RWPE2 (cell line): ENCODE measurements at regions not wholly inside any gene's neighbourhood (a gene's known extent, or its start where the extent isn't known, plus 50 kb on each side); places are given as distances from the start of the nearest gene placed in this dataset.

Experiments used
- ATAC-seq: fragments of 200-7000 bp; cut with Tn5 transposase; 3 replicates; pipeline ENCODE4 v1.9.1; 2021; ENCODE audit warnings: low read depth
- DNase-seq: peaks from one replicate; pipeline ENCODE4 v3.0.0-alpha.2; 2020; ENCODE audit warnings: low spot score
- H3K27ac ChIP-seq: fragments of 450-650 bp; 2 replicates; pipeline ENCODE4 v1.5.1; 2017; ENCODE audit warnings: mild to moderate bottlenecking; ENCODE audit not compliant: poor library complexity, severe bottlenecking
- H3K27me3 ChIP-seq: fragments of 250-450 bp; sonication (Bioruptor Pico); 2 replicates; pipeline ENCODE4 v1.5.1; 2021; ENCODE audit warnings: mild to moderate bottlenecking, moderate library complexity; ENCODE audit not compliant: insufficient read depth, poor library complexity, severe bottlenecking
- H3K36me3 ChIP-seq: fragments of 250-450 bp; sonication (Bioruptor Pico); 2 replicates; pipeline ENCODE4 v1.5.1; 2020; ENCODE audit warnings: low read depth, mild to moderate bottlenecking, moderate library complexity
- H3K4me1 ChIP-seq: fragments of 250-450 bp; sonication (Bioruptor Pico); 2 replicates; pipeline ENCODE4 v1.5.1; 2021; ENCODE audit warnings: mild to moderate bottlenecking, moderate library complexity; ENCODE audit not compliant: insufficient read depth, poor library complexity, severe bottlenecking
- H3K4me3 ChIP-seq: fragments of 250-450 bp; sonication (Bioruptor Pico); 2 replicates; pipeline ENCODE4 v1.5.1; 2021; ENCODE audit warnings: mild to moderate bottlenecking, moderate library complexity; ENCODE audit not compliant: severe bottlenecking
- H3K9me3 ChIP-seq: fragments of 250-450 bp; sonication (Bioruptor Pico); 2 replicates; pipeline ENCODE4 v1.5.1; 2021; ENCODE audit warnings: mild to moderate bottlenecking, moderate library complexity; ENCODE audit not compliant: severe bottlenecking
- CTCF ChIP-seq: fragments of 450-650 bp; IDR thresholded peaks from one replicate; pipeline ENCODE4 v1.5.1; 2017; ENCODE audit warnings: mild to moderate bottlenecking, moderate library complexity; ENCODE audit not compliant: poor library complexity, severe bottlenecking

GRCh38 chr22:22984967-22985366, 85.4 kb upstream of the GNAZ start:
- Histone ChIP-seq H3K27ac (no peak overlapping the region), H3K9me3 (peaks cover 25% of the 10 kb centered on the region), H3K4me3 (no peak overlapping the region), H3K27me3 (no peaks in the 10 kb centered on the region), H3K4me1 (no peaks in the 10 kb centered on the region), H3K36me3 (no peaks in the 10 kb centered on the region)
- no peak for TF ChIP-seq CTCF
- no peak for DNase-seq
- no peak for ATAC-seq

GRCh38 chr22:22986008-22986407, 84.3 kb upstream of the GNAZ start:
- H3K9me3 ChIP-seq: peaks cover 16% of the 10 kb centered on the region
- no peak overlapping the region for H3K4me3 ChIP-seq
- DNase-seq (no peak), ATAC-seq (no peak)
- no peaks in the 10 kb centered on the region for H3K36me3 ChIP-seq
- TF ChIP-seq CTCF: no peak
- H3K4me1 ChIP-seq: no peaks in the 10 kb centered on the region
- H3K27ac ChIP-seq: no peak overlapping the region
- H3K27me3 ChIP-seq: peaks cover 3% of the 10 kb centered on the region

- H3K36me3 ChIP-seq: no peaks in the 10 kb centered on the region
- no peak for DNase-seq
- peaks cover 3% of the 10 kb centered on the region for H3K27me3 ChIP-seq
- ATAC-seq: no peak
- no peak overlapping the region for H3K27ac ChIP-seq
- H3K4me3 ChIP-seq: no peak overlapping the region
- no peak for TF ChIP-seq CTCF
- H3K4me1 ChIP-seq: no peaks in the 10 kb centered on the region
- peaks cover 12% of the 10 kb centered on the region for H3K9me3 ChIP-seq
These were observed 83.7 kb upstream of the GNAZ start for GRCh38 chr22:22986640-22987039.

GRCh38 chr22:22988150-22988549, 82.2 kb upstream of the GNAZ start:
- no peak overlapping the region for H3K27ac ChIP-seq
- H3K4me3 ChIP-seq: no peak overlapping the region
- no peak for TF ChIP-seq CTCF
- H3K4me1 ChIP-seq: no peaks in the 10 kb centered on the region
- no peak for DNase-seq
- no peak for ATAC-seq
- peaks cover 18% of the 10 kb centered on the region for H3K9me3 ChIP-seq
- H3K27me3 ChIP-seq: peaks cover 3% of the 10 kb centered on the region
- H3K36me3 ChIP-seq: no peaks in the 10 kb centered on the region

- no peaks in the 10 kb centered on the region for H3K4me1 ChIP-seq
- no peak overlapping the region for H3K27ac ChIP-seq
- no peak for DNase-seq
- H3K4me3 ChIP-seq: no peak overlapping the region
- no peak for TF ChIP-seq CTCF
- H3K9me3 ChIP-seq: peaks cover 20% of the 10 kb centered on the region
- no peak for ATAC-seq
- no peaks in the 10 kb centered on the region for H3K36me3 ChIP-seq
- H3K27me3 ChIP-seq: peaks cover 3% of the 10 kb centered on the region
These were observed 81.5 kb upstream of the GNAZ start for GRCh38 chr22:22988785-22989184.
